PC-3 (cell line): ENCODE measurements at regions not wholly inside any gene's neighbourhood (a gene's known extent, or its start where the extent isn't known, plus 50 kb on each side); places are given as distances from the start of the nearest gene placed in this dataset.

Experiments used
- EZH2 ChIP-seq: fragments of 300-600 bp; sonication (generic); IDR thresholded peaks from one replicate; pipeline ENCODE4 v1.6.1; 2017; ENCODE audit warnings: antibody characterized with exemption, mild to moderate bottlenecking, low read length; ENCODE audit not compliant: unreplicated experiment
- EZH2phosphoT487 ChIP-seq: fragments of 300-600 bp; sonication (generic); IDR thresholded peaks from 2 replicates; pipeline ENCODE4 v1.6.1; 2018; ENCODE audit warnings: mild to moderate bottlenecking, antibody characterized with exemption, low read length, borderline replicate concordance
- TF ChIP-seq, protein P1 (sequence below): fragments of 300-600 bp; sonication (generic); conservative IDR thresholded peaks from 2 replicates; pipeline ENCODE4 v1.5.1; 2017; ENCODE audit warnings: antibody characterized with exemption, low read depth, mild to moderate bottlenecking, low read length

DNA sequence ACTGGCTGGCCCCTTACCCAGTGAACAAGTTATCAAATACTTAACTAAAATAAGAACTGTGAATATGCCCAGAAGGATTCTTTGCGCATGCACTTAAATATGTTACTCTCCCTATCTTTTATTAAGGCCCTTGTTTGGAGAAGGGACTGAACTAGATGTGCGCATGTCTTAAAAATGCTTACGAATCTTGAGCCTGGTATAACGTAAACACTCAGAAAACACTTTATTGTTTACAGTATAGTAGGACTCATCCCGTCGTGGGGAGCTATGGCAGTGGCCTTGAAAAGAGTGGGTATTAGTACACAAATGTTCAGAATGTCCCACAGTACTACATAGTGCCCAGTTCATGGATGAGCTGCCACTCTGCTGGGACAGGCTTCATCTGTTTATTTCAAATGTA is 75.9 kb upstream of the MAP4K3 start:
- TF ChIP-seq, protein P1, sequence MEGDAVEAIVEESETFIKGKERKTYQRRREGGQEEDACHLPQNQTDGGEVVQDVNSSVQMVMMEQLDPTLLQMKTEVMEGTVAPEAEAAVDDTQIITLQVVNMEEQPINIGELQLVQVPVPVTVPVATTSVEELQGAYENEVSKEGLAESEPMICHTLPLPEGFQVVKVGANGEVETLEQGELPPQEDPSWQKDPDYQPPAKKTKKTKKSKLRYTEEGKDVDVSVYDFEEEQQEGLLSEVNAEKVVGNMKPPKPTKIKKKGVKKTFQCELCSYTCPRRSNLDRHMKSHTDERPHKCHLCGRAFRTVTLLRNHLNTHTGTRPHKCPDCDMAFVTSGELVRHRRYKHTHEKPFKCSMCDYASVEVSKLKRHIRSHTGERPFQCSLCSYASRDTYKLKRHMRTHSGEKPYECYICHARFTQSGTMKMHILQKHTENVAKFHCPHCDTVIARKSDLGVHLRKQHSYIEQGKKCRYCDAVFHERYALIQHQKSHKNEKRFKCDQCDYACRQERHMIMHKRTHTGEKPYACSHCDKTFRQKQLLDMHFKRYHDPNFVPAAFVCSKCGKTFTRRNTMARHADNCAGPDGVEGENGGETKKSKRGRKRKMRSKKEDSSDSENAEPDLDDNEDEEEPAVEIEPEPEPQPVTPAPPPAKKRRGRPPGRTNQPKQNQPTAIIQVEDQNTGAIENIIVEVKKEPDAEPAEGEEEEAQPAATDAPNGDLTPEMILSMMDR = no peak
- TF ChIP-seq EZH2 = no peak
- no peak for TF ChIP-seq EZH2phosphoT487
